ENCODE measurements at regions not wholly inside any gene's neighbourhood (a gene's known extent, or its start where the extent isn't known, plus 50 kb on each side); places are given as distances from the start of the nearest gene placed in this dataset.

DNA sequence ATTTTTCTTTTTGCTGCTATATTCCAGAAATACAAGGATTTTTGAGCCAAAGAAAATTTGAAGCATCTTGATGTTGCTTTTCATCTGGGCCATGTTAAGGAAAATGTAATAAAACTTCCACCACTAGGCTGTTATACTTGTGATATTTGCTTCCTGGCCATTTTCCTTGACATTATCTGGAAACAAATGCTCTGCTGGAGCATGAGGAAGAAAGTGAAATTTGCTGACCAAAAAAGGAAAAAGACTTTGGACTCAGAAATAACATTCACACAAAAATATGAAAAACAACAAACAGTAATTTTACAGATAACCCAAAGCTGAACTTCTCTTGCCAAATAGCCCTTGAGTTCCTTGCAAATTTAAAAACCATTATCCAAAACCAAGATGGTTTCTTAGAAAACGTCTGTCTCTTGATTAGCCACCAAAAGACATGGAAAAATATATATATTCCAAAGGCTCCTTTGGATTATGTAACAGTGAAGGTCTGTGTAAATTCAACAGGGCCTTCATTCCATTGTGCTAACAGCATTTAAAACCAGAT, 344.5 kb downstream of the LMX1A start:
- DNase-seq = no peak

DNA sequence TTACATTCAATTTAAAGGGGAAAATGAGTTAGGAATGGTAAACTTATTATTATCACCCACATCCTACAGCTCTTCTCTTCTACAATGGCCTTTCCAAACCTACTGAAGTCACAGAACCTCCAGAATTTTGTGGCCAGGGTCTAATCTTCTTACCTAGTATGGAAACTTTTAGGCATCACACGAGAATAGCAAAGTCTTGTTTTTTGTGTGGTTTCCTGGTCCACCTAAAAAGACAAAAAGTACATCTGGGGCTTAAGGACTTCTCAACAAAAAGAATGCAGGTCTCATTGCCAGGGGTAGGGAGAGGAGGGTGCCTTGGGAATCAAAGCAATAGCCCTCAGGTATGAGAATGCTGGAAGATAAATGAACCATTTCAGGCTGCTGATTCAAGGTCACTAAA, 345.3 kb downstream of the LMX1A start:
- no peak for DNase-seq

DNA sequence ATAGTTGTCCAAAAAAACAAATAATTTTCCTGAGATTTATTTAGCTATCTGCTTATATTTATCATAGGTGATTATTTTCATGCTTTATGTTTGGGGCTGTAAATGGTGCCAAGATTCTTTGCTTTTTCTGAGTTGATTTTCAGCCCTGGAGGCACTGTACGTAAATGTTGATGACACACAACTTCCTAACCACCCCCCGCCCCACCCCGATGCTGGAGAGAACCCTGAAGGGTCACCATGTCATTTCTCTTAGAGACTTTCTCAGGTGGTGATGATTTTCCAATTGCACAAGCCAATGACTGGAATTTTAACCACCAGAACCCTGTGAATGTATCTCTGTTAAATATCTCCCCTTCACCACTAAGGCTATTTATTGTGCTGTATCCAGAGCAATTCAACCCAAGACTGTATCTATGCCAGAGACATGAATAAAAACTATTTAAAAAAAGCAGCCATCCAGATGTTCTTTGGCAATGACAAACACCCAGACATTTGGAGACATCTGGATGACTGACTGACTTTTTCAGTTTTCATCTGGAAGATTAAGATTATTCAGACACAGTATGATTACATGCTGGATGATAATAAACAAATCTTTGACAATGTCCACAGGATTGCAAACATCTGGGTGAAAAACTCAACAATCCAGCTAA, 346.0 kb downstream of the LMX1A start:
- no peak for DNase-seq

DNA sequence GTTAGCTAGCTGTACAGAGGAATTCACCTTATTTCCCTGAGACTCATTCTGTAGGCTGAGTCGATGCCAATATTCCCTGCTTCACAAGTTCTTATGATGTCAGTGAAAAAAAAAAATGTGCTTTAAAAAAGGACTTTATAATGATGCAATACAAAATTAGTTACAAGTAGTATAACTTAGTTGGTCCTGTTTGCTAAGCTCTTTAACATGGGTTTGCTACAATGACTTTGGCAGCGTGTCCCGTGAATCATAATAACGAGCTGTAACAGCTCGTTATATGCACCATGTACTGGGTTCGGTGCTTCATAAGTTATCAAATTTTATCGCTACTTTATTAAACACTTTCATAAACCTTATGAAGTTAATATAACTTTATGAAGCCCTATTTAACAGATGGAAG, 349.7 kb downstream of the LMX1A start:
- DNase-seq = no peak

DNA sequence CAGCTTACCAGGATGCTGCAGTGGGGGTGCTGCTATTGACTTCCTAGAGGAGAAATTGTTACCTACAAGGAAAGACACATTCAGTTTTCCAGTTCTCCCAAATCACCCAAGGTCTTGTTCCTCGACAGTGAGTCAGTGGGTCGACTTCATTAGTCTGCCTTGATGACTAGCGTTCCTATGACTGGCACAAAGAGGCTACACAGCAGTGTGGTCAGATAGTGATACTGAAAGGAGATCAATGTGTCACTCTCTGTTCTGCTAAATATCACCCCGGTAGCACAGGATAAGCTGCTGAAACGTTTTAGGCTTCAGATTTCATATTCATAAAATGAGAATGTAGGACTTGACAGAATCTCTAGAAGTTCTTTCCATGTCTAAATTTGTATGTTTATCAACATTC, 357.4 kb downstream of the LMX1A start:
- DNase-seq = no peak

DNA sequence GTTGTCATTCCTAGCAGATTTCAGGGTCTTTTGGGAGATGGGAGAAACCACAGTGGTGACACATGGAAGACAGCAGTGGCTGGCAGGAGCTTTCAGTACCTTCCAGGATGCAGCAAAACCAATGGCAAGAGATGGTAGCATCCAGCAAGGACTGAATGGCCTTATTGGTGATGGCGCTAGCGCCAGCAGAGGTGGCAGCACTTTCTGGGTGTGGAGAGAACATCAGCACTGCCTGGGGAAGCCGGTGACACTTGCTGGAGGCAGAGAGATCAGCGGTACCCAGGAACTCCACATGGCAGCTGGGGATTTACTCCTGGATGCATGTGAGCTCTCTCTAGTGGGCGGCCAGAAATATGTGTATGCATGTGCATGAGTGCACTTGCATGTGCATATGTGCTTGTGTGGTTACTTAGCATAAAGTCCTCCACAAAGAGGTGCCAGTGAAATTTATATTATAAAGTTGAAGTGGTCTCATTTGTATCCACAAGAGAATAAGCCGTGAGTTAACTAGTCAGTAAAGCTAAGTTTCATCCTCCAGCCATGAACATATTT, 364.7 kb downstream of the LMX1A start:
- no peak for DNase-seq

DNA sequence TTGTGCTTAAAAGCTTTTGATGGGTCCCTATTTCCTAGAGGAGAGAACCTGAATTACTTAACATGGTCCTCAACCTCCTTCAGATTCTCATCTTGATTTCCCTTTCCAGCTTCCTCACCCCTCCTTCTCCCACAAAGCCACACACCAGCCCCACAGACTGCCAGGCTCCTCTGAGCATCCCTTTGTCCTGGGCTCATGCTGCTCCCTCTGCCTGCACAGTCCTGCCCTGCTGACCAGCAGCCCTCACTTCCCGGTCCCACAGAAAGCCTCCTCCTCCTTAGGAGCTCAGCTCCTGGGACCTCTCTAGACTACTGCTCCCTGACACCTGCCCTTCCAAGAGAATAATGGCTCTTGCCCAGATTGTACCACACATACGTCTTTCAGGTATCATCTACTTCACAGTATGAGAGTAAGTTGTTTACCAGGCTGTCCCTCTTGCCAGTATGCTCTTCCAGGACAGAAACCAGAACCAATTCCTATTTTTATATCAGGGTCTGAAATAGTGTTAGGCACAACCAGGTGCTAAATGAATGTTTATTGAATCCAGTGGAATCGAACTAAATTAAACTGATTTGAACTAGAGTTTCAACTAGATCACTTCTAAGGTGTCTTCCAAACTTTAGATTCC, 373.4 kb downstream of the LMX1A start:
- DNase-seq = no peak

DNA sequence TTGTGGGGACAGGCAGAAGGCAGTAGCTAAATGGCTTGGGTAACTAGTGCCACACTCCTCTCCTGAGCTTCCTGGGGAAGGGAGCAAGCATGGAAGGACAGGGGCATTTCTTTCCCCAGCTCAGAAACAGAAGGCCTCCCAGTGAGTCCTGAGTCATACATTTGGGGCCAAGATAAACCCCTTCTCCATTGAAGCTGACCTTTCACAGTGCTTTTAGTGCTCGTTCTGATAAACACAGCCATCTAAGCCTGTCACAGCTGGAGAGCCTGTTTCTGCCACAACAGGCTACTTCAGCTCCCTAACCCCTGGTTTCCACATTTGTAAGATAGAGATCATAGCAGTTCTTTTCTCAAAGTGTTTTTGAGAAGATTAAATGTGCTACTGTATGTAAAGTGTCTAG, 374.0 kb downstream of the LMX1A start:
- DNase-seq = no peak

DNA sequence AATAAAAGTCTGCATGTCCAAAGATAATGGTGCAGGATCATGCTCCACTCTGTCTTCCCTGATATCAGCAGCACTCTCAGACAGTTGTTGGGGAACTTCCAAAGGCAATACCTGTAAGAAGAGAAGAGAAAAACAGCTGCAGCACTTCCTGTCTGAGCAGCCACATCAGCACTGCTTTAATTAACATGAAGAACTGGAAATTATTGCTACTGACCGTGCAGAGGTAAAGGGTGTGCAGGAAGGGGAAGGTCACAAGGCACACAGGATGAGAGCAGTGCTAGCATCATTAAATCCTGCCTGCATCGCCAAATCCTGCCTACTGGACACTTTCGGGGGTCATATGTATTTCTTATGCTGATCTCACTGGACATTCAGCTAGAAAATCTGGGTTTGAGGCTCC, 379.0 kb downstream of the LMX1A start:
- no peak for DNase-seq

DNA sequence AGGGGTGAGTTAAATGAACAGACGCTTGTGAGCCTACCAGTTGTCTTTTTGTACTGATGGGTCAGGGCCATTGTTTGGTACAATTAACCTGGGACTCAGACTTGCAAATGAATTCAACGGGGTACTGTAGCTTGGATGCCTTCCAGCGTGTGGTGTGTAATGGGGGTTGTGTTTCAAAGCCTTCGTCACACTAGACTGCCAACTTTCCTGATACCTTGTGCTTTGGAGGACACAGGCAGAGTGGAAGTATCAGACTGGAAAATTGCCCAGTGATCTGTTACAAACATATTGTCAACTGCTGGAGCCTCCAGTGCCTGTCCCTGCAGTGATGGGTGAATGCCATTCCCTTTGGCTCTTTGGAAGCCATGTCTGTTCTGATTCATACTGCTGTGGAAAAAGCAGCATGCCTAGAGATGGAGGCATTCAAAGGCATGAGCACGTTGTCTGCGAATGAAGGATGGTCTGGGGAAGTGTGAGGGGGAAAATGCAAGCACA, 384.5 kb downstream of the LMX1A start:
- no peak for DNase-seq

DNA sequence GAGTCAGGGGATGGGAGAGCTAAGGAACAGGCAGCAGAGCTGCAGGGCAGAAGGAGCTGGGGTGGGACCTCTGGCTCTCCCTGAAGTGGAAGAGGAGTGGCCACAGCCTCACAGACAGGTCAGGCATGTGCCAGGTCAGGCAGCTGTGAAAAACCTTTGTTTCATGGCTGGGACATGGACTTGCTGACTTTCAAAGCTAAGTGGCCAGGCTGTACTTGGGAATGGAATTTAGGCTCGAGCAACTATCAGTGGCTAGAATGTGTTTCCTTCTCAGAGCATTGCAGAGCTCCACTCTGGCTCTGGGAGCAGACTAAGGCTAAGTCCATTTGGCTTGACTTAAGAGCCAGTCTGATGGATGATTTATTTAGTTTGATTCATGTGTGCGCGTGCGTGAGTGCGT, 385.1 kb downstream of the LMX1A start:
- no peak for DNase-seq

DNA sequence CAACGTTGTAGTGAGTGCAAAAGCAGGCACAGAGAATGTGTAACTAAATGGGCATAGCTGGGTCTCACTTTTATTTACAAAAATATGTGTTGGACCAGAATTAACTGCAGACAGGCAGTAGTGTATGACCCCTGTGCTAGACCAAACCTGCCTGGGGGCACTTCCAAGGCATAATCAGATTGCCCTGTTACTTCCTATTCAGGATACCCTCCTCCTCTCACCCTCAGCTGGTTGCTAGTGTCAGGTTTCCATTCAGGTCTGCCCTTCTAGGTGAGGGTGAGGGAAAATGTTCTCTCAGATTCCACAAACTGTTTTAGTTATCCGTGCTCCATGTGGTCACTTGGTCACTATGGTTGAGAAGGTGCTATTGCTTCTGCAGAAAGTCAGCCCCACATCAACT, 387.3 kb downstream of the LMX1A start:
- DNase-seq = no peak

DNA sequence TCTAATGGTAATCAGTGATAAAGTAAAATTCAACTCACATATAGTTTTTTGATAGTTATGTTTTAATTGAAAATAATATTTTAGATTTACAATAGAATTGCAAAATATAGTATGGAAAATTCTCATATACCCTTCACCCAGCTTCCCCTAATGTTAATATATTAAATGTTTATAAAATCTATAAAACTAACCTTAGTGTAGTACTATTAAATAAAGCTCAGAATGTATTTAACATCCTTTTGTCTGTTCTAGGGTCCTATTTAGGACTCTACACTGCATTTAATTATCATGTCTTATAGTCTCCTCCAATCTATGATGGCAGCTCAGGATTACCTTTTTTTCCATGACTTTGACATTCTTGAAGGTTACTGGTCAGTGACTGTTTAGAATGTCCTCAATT, 389.2 kb downstream of the LMX1A start:
- no peak for DNase-seq

DNA sequence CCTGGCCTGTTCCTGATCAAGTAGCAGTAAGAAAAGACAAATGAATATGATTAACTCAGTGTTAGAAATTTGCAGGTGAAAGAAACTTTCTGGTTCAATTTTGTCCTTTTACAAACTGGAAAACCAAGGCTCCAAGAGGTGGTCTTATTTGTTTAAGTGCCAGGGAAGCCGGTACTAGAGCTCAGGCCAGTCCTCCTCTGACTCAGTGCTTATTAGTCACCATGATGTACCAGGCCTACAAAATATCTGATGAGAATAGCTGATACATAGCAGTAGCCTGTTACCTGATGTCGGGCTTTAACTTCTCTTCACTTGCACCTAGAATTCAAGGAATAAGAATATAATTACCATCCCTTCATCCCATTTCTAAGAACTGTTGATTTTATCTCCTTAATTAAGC, 394.8 kb downstream of the LMX1A start:
- no peak for DNase-seq

DNA sequence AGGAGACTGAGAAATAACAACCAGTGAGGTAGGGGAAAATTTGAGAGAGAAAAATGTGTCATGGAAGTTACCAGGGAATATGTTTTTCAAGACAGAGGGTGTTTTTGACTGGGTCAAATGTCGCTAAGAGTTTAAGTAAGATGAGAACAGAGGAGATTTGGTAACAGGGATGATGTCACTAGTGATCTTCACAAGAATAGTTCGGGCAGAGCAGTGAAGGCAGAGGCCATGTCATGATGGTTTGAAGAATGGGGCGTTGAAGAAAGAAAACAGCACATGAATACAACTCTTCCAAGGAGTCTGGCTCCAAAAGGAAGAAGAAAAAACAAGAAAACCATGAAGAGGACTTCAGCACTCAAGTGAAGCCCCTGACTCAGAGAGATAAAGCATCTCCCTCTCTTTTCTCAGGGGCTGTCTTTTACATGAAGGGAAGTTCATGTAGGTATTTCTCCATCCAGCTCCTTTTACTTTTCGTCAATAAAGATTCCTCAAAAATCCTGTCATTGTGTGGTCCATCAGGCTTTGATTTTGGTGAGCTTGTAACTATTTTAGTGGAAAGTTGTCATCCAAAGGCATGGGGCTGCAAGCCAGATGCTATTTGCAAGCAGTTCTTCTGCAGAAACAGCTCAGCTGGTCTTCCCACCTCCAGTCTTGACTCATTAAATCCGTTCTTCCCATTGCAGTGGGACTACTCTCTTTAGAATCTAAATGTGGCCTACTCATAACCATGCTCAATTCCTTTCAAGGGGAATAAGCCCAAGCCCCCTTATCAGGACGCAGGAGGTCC, 397.3 kb downstream of the LMX1A start:
- no peak for DNase-seq

DNA sequence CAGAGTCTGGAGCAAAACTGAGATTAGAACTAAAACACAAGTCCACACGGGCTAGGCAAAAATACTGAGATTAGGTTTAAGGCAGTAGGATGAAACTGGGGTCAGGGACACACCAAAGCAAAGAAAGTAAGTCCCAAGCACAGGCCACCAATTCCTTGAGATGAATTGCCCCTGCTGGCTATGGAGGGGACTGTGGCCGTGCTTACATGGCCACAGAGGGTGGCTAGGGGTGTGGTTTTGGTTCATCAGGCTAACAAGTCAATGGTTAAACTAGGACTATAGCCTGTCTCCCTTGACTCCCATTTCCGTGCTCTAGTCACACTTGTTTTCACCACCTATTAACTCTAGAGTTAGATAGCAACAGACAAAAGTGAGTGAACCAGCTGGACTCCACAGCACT, 394.8 kb downstream of the PBX1 start:
- DNase-seq = no peak

DNA sequence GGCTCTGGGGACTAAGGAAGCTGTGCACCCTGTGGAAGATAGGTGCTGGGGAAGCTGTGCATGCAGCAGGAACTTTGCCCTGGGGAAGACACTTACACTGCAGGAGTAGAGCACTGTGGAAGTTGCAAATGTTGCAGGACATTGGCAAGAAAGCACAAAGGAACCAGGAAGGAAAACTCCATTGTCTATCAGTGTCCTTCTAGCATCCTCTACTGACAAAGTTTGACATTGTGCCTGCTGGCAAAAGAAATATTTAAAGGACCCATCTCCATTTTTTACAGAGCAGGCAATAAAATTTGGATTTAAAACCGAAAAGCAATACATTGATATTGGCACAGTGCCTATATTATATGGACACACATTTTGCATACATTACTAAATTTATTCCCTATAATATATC, 394.1 kb downstream of the PBX1 start:
- DNase-seq = no peak

DNA sequence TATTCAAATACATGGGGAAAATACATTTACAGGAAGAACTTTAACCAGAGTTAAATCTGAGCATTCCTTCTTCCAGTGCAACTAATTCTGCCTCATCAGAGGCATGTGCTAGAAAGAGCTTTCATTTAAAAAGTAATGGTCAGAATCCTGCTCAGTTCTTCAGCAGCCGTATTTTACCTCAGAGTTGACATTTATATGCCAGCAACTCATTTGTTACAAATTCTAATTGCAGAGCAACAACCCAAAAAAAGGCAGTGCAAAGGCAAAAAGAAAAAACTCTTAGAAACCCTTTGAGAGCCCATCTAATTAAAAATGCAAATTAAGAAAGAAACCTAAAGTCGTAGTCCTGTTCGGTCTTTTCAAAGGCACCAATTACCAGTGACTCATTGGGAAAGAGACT, 392.5 kb downstream of the PBX1 start:
- DNase-seq = no peak

DNA sequence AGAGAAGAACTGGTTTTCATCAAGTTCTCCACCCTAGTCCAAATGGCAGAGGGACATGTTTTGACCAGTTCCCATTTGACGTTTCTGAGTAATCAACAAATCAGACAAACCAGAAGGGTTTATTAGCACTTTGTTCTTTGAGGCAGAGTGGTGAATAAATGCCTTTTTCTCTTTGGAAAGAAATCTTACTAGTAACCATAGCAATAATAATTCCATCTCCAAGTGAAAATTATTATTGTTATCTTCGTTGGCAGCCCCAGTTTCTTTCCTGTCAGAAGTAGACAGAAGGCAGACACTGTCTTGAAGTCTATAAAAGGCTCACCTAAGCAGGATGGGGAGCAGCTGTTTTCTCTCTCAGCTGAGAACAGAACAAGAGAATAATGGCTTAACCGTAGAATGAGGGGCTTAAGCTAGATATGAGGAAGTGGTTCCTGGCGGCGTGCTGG, 391.6 kb downstream of the PBX1 start:
- no peak for DNase-seq

DNA sequence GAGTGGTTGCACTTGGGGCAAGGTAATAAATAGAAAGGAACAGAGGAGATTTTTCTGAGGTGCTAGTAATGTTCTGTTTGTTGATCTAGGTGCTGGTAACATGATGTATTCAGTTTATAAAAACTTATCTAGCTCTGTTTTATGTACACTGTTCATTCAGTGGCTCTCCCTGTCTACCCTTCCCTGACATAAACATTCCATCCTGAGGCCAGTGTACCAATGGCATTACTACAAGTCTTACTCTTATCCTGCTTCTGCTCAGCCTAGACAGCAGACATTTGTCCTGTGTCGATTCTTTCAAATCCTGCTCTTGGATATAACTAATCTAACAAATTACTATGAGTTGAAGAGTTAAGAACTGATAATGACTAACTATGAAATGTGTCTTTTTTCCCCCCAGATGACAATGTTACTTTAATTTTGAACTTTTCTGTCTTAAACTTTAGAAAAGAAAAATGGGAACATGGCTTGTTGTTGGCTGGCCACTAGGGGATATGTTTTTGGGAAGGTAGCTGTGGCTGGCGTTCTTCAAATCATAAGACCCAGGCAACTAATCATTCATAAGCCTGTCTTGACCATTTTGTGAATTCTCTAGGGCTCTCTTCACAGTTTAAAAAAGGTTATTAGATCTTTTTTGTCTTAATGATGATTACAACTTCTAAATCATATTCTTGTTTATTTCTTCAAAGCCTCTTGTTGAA, 390.9 kb downstream of the PBX1 start:
- no peak for DNase-seq

DNA sequence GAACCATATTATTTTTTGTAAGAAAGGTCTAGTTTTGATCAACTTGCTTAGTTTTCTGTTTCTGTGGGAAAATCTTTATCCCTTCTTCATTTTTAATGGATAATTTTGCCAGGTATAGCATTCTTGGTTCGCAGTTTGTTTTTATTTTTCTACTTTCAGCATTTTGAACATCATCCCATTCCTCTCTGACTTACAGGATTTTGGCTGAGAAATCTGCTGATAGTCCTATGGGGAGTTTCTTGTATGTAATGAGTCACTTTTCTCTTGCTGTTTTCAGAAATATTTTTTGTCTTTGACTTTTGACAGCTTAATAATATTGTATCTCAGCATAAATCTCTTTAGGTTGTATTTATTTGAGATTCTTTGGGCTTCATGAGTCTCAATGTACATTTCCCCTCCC, 389.1 kb downstream of the PBX1 start:
- DNase-seq = no peak

DNA sequence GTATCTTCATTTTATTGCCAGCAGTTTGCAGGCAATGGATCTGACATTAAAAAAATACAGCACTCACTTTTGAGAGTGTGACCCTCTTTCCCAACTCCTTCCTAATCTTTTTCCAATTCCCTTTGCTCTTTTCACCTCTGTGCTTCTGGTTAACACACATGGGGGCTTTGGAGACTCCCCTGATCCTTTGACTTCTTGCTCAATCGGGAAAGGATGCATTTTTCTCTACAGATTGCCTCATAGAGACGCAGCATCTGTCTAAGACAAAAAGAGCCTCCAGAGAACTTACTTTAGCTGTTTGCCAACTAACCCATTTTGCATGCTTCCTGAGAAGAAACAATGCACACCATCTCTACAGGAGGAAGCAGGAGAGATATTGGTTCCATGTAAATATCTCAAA, 378.3 kb downstream of the PBX1 start:
- no peak for DNase-seq

DNA sequence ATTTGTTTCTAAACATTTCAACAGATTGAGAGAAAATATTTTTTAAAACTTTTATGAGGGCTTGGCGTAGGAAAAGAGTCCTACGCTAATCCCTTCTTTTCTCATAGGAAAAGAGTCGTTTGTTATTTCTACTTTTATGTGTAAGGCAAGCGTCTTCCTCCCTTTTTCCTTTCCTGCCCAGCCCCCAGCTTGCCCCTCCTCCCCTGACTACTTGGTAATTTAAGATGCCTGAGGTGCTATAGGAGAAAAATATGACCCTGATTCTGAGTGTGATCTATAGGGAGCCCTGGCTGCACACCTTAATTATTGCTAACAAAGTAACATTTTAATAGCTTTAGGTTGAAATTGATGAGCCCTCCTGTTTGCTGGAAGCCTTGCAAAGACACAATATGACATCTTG, 373.6 kb downstream of the PBX1 start:
- DNase-seq = no peak
